IPS-18a (cell line): ENCODE measurements at regions not wholly inside any gene's neighbourhood (a gene's known extent, or its start where the extent isn't known, plus 50 kb on each side); places are given as distances from the start of the nearest gene placed in this dataset.

Experiments
- H3K27ac ChIP-seq: one replicate; pipeline ENCODE4 v1.5.1; 2013; ENCODE audit warnings: low read length
- H3K27me3 ChIP-seq: one replicate; pipeline ENCODE4 v1.6.1; 2013; ENCODE audit warnings: mild to moderate bottlenecking, low read length; ENCODE audit not compliant: control insufficient read depth, insufficient read depth
- H3K36me3 ChIP-seq: one replicate; pipeline ENCODE4 v1.6.1; 2013; ENCODE audit warnings: low read depth, low read length; ENCODE audit not compliant: control insufficient read depth
- H3K4me1 ChIP-seq: one replicate; pipeline ENCODE4 v1.6.1; 2013; ENCODE audit warnings: low read depth, low read length; ENCODE audit not compliant: control insufficient read depth
- H3K4me3 ChIP-seq: one replicate; pipeline ENCODE4 v1.5.1; 2013; ENCODE audit warnings: low read length
- H3K9ac ChIP-seq: one replicate; pipeline ENCODE4 v1.6.1; 2013; ENCODE audit warnings: mild to moderate bottlenecking, low read length, moderate library complexity
- H3K9me3 ChIP-seq: one replicate; pipeline ENCODE4 v1.6.1; 2013; ENCODE audit warnings: low read depth, low read length; ENCODE audit not compliant: control insufficient read depth

GRCh38 chr10:62453274-62453673 is 79.1 kb downstream of the ZNF365 start:
- Histone ChIP-seq H3K36me3 (no peaks in the 10 kb centered on the region), H3K4me1 (no peaks in the 10 kb centered on the region), H3K4me3 (no peak overlapping the region), H3K27ac (no peak overlapping the region), H3K27me3 (no peaks in the 10 kb centered on the region), H3K9me3 (no peaks in the 10 kb centered on the region), H3K9ac (no peak overlapping the region)

- H3K27me3 ChIP-seq, result no peaks in the 10 kb centered on the region
- no peak overlapping the region for H3K4me3 ChIP-seq
- H3K9me3 ChIP-seq, result no peaks in the 10 kb centered on the region
- H3K9ac ChIP-seq, result no peak overlapping the region
- H3K27ac ChIP-seq, result no peak overlapping the region
- no peaks in the 10 kb centered on the region for H3K4me1 ChIP-seq
- no peaks in the 10 kb centered on the region for H3K36me3 ChIP-seq
Observed at GRCh38 chr10:62454687-62455397, 80.7 kb downstream of the ZNF365 start.

GRCh38 chr10:62456611-62457101 is 82.5 kb downstream of the ZNF365 start:
- no peak overlapping the region for H3K9ac ChIP-seq
- no peak overlapping the region for H3K27ac ChIP-seq
- H3K9me3 ChIP-seq, result no peaks in the 10 kb centered on the region
- H3K4me3 ChIP-seq, result no peak overlapping the region
- no peaks in the 10 kb centered on the region for H3K4me1 ChIP-seq
- H3K27me3 ChIP-seq, result no peaks in the 10 kb centered on the region
- no peaks in the 10 kb centered on the region for H3K36me3 ChIP-seq

GRCh38 chr10:62457196-62457595 is 83.0 kb downstream of the ZNF365 start:
- H3K4me3 ChIP-seq, result no peak overlapping the region
- no peaks in the 10 kb centered on the region for H3K4me1 ChIP-seq
- no peaks in the 10 kb centered on the region for H3K9me3 ChIP-seq
- no peaks in the 10 kb centered on the region for H3K27me3 ChIP-seq
- H3K27ac ChIP-seq, result no peak overlapping the region
- no peak overlapping the region for H3K9ac ChIP-seq
- H3K36me3 ChIP-seq, result no peaks in the 10 kb centered on the region

- Histone ChIP-seq H3K27ac (no peak overlapping the region), H3K4me3 (no peak overlapping the region), H3K36me3 (no peaks in the 10 kb centered on the region), H3K4me1 (no peaks in the 10 kb centered on the region), H3K9me3 (no peaks in the 10 kb centered on the region), H3K27me3 (no peaks in the 10 kb centered on the region), H3K9ac (no peak overlapping the region)
Observed at GRCh38 chr10:62457598-62457997, 83.4 kb downstream of the ZNF365 start.

- Histone ChIP-seq H3K27me3 (no peaks in the 10 kb centered on the region), H3K4me3 (no peak overlapping the region), H3K36me3 (no peaks in the 10 kb centered on the region), H3K9ac (no peak overlapping the region), H3K27ac (no peak overlapping the region), H3K9me3 (no peaks in the 10 kb centered on the region), H3K4me1 (no peaks in the 10 kb centered on the region)
Observed at GRCh38 chr10:62459072-62459471, 84.9 kb downstream of the ZNF365 start.

GRCh38 chr10:62459500-62459899 is 85.3 kb downstream of the ZNF365 start:
- H3K27ac ChIP-seq, result no peak overlapping the region
- H3K9me3 ChIP-seq, result no peaks in the 10 kb centered on the region
- no peaks in the 10 kb centered on the region for H3K4me1 ChIP-seq
- no peak overlapping the region for H3K9ac ChIP-seq
- no peaks in the 10 kb centered on the region for H3K27me3 ChIP-seq
- H3K36me3 ChIP-seq, result no peaks in the 10 kb centered on the region
- H3K4me3 ChIP-seq, result no peak overlapping the region

- Histone ChIP-seq H3K27ac (no peak overlapping the region), H3K36me3 (no peaks in the 10 kb centered on the region), H3K9me3 (no peaks in the 10 kb centered on the region), H3K4me1 (no peaks in the 10 kb centered on the region), H3K9ac (no peak overlapping the region), H3K4me3 (no peak overlapping the region), H3K27me3 (no peaks in the 10 kb centered on the region)
Observed at GRCh38 chr10:62460393-62460792, 86.2 kb downstream of the ZNF365 start.

- no peaks in the 10 kb centered on the region for H3K36me3 ChIP-seq
- no peaks in the 10 kb centered on the region for H3K27me3 ChIP-seq
- H3K9ac ChIP-seq, result no peak overlapping the region
- H3K4me1 ChIP-seq, result no peaks in the 10 kb centered on the region
- no peak overlapping the region for H3K4me3 ChIP-seq
- H3K27ac ChIP-seq, result no peak overlapping the region
- H3K9me3 ChIP-seq, result no peaks in the 10 kb centered on the region
Observed at GRCh38 chr10:62461120-62461519, 87.0 kb downstream of the ZNF365 start.

- no peaks in the 10 kb centered on the region for H3K4me1 ChIP-seq
- no peak overlapping the region for H3K27ac ChIP-seq
- H3K27me3 ChIP-seq, result no peaks in the 10 kb centered on the region
- no peak overlapping the region for H3K4me3 ChIP-seq
- H3K36me3 ChIP-seq, result no peaks in the 10 kb centered on the region
- no peaks in the 10 kb centered on the region for H3K9me3 ChIP-seq
- no peak overlapping the region for H3K9ac ChIP-seq
Observed at GRCh38 chr10:62462461-62462860, 88.3 kb downstream of the ZNF365 start.

- Histone ChIP-seq H3K4me3 (no peak overlapping the region), H3K27ac (no peak overlapping the region), H3K27me3 (no peaks in the 10 kb centered on the region), H3K4me1 (no peaks in the 10 kb centered on the region), H3K9me3 (no peaks in the 10 kb centered on the region), H3K9ac (no peak overlapping the region), H3K36me3 (no peaks in the 10 kb centered on the region)
Observed at GRCh38 chr10:62463364-62463763, 89.2 kb downstream of the ZNF365 start.

GRCh38 chr10:62464308-62464707 is 90.1 kb downstream of the ZNF365 start:
- Histone ChIP-seq H3K27me3 (no peaks in the 10 kb centered on the region), H3K9me3 (no peaks in the 10 kb centered on the region), H3K36me3 (no peaks in the 10 kb centered on the region), H3K4me3 (no peak overlapping the region), H3K27ac (no peak overlapping the region), H3K4me1 (no peaks in the 10 kb centered on the region), H3K9ac (no peak overlapping the region)
